A549 (cell line): ENCODE measurements at regions not wholly inside any gene's neighbourhood (a gene's known extent, or its start where the extent isn't known, plus 50 kb on each side); places are given as distances from the start of the nearest gene placed in this dataset.
"Not testable (repeated sequence)": the region's sequence is repeated elsewhere in the genome, so short reads cannot be mapped to it uniquely, and the experiment has no call there.

Source experiments
- ATAC-seq, 2 experiments: fragments of 200-7000 bp in 1 of 2; fragments of >200 bp in 1 of 2; cut with Nextera tagmentation in 1 of 2; cut with Tn5 transposase in 1 of 2; 3 replicates each; pipeline versions ENCODE4 v1.8.0 to v1.9.1; 2018 to 2020; ENCODE audit warnings: mild to moderate bottlenecking in 1 of 2, moderate library complexity in 1 of 2
- CTCF ChIA-PET: fragments of 300-600 bp; sonication (Branson Sonifier 250); formaldehyde crosslinking; extraction: SDS; loops from one replicate; lab custom pipeline; 2021; ENCODE audit warnings: antibody characterized with exemption, inconsistent platforms; lab: Yijun Ruan, JAX
- POLR2A ChIA-PET: fragments of 350-600 bp; formaldehyde crosslinking; extraction: SDS; loops from one replicate; lab custom pipeline; 2021; ENCODE audit warnings: antibody characterized with exemption, inconsistent platforms; lab: Yijun Ruan, JAX
- DNase-seq, 2 experiments: peaks; one replicate each; pipeline versions ENCODE4 v3.0.0 to v3.0.0-alpha.2; 2011 to 2016; ENCODE audit warnings: low read depth in 1 of 2, low spot score in 1 of 2
- FAIRE-seq: peaks from 2 replicates; lab custom pipeline; 2011; peaks lifted over from hg19 to GRCh38; lab: Jason Lieb, UNC
- H3K27ac ChIP-seq, 2 experiments: fragments of >200 bp; sonication (Bioruptor Twin); formaldehyde crosslinking; 3 replicates each; pipeline ENCODE4 v1.5.1; 2016 to 2017
- H3K4me1 ChIP-seq: fragments of >200 bp; sonication (Bioruptor Twin); formaldehyde crosslinking; 3 replicates; pipeline ENCODE4 v1.6.1; 2016
- H3K4me2 ChIP-seq: fragments of >200 bp; sonication (Bioruptor Twin); formaldehyde crosslinking; 3 replicates; pipeline ENCODE4 v1.6.1; 2016
- H3K4me3 ChIP-seq: fragments of >200 bp; sonication (Bioruptor Twin); formaldehyde crosslinking; 3 replicates; pipeline ENCODE4 v1.5.1; 2016
- H3K9me3 ChIP-seq: fragments of >200 bp; sonication (Bioruptor Twin); formaldehyde crosslinking; 3 replicates; pipeline ENCODE4 v1.6.1; 2016
- CHD4 ChIP-seq: fragments of 200-600 bp; sonication (generic); IDR thresholded peaks from 2 replicates; pipeline ENCODE4 v1.6.1; 2016; ENCODE audit warnings: antibody characterized with exemption, mild to moderate bottlenecking, borderline replicate concordance
- EHF ChIP-seq: fragments of 250-450 bp; sonication (Bioruptor Pico); IDR thresholded peaks from 2 replicates; pipeline ENCODE4 v1.5.0; 2020; ENCODE audit warnings: mild to moderate bottlenecking
- ELK1 ChIP-seq: fragments of 150-350 bp; IDR thresholded peaks from 2 replicates; pipeline ENCODE4 v1.6.1; 2014; ENCODE audit warnings: low read depth, mild to moderate bottlenecking, low read length
- GATA3 ChIP-seq: IDR thresholded peaks from 2 replicates; pipeline ENCODE4 v1.6.1; 2012; ENCODE audit warnings: borderline replicate concordance
- JUNB ChIP-seq: fragments of >200 bp; sonication (Bioruptor Twin); formaldehyde crosslinking; IDR thresholded peaks from 2 replicates; pipeline ENCODE4 v1.6.1; 2016
- KDM1A ChIP-seq: fragments of 200-600 bp; sonication (generic); IDR thresholded peaks from 2 replicates; pipeline ENCODE4 v1.6.1; 2016; ENCODE audit warnings: low read depth, mild to moderate bottlenecking
- MAZ ChIP-seq: fragments of 150-350 bp; IDR thresholded peaks from 2 replicates; pipeline ENCODE4 v1.6.1; 2014; ENCODE audit warnings: antibody characterized with exemption, low read depth, low read length, borderline replicate concordance
- MYC ChIP-seq: IDR thresholded peaks from 2 replicates; pipeline ENCODE4 v1.6.1; 2012; ENCODE audit warnings: mild to moderate bottlenecking, inconsistent platforms, low read length, improper control_type of control experiment, borderline replicate concordance
- NFE2L2 ChIP-seq: fragments of 150-350 bp; conservative IDR thresholded peaks from 2 replicates; pipeline ENCODE4 v1.6.1; 2014; ENCODE audit warnings: low read length
- PBX3 ChIP-seq: IDR thresholded peaks from 2 replicates; pipeline ENCODE4 v1.6.1; 2012
- PHF8 ChIP-seq: fragments of 200-600 bp; sonication (generic); IDR thresholded peaks from 2 replicates; pipeline ENCODE4 v1.6.1; 2016; ENCODE audit warnings: low read depth, mild to moderate bottlenecking, antibody characterized with exemption, moderate library complexity, borderline replicate concordance
- POLR2A ChIP-seq: IDR thresholded peaks from 2 replicates; pipeline ENCODE4 v1.6.1; 2012; ENCODE audit warnings: mild to moderate bottlenecking, low read length
- POLR2AphosphoS2 ChIP-seq: conservative IDR thresholded peaks from 2 replicates; pipeline ENCODE4 v1.6.1; 2012; ENCODE audit warnings: low read length, improper control_type of control experiment, inconsistent platforms
- RAD21 ChIP-seq, 2 experiments: fragments of >200 bp in 1 of 2; sonication (Bioruptor Twin) in 1 of 2; formaldehyde crosslinking in 1 of 2; IDR thresholded peaks in 1 of 2; conservative IDR thresholded peaks in 1 of 2; 2 replicates in 1 of 2; 3 replicates in 1 of 2; pipeline ENCODE4 v1.6.1; 2012 to 2018; ENCODE audit warnings: inconsistent platforms in 1 of 2
- RARB ChIP-seq: fragments of 250-450 bp; sonication (Bioruptor Pico); IDR thresholded peaks from 2 replicates; pipeline ENCODE4 v1.8.0; 2021; ENCODE audit warnings: mild to moderate bottlenecking, moderate library complexity
- RCOR1 ChIP-seq: fragments of 150-350 bp; IDR thresholded peaks from 2 replicates; pipeline ENCODE4 v1.6.1; 2014; ENCODE audit warnings: antibody characterized with exemption, low read length, low read depth
- SREBF2 ChIP-seq: fragments of 450-650 bp; IDR thresholded peaks from 2 replicates; pipeline ENCODE4 v1.6.1; 2014; ENCODE audit warnings: mild to moderate bottlenecking, moderate library complexity
- TP53 ChIP-seq: fragments of 250-450 bp; sonication (Bioruptor Pico); IDR thresholded peaks from 2 replicates; pipeline ENCODE4 v1.5.0; 2021; ENCODE audit warnings: mild to moderate bottlenecking, moderate library complexity
- ZFP36 ChIP-seq: fragments of 450-650 bp; IDR thresholded peaks from 2 replicates; pipeline ENCODE4 v1.6.1; 2014; ENCODE audit warnings: borderline replicate concordance; ENCODE audit not compliant: partially characterized antibody
- WGBS: methylation state at CpG from one replicate; pipeline ENCODE4 v1.1.6; 2017; ENCODE audit errors: missing lambda C conversion rate; 5-methylcytosine and 5-hydroxymethylcytosine counted together
- TF ChIP-seq, protein P1 (sequence below): IDR thresholded peaks from 2 replicates; pipeline ENCODE4 v1.6.1; 2012; ENCODE audit warnings: low read depth, borderline replicate concordance

DNA sequence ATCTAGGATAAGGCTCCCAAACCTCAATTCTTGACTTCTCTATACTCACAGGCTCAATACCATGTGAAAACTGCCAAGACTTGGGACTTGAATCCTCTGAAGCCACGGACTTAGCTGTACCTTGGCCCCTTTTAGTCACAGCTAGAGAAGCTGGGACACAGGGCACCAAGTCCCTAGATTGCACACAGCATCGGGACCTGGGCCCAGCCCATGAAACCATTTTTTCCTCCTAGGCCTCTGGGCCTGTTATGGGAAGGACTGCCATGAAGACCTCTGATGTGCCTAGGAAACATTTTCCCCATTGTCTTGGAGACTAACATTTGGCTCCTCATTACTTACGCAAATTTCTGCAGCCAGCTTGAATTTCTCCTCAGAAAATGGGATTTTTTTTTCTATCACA, 1011.8 kb upstream of the DDX18 start:
- no peak overlapping the region for H3K4me2 ChIP-seq
- FAIRE-seq (no peak), DNase-seq (no peak), ATAC-seq (no peak)
- H3K27ac ChIP-seq: no peak overlapping the region
- peaks cover 10% of the 10 kb centered on the region; the same call in 1 of the 3 replicates for H3K9me3 ChIP-seq
- ChIA-PET CTCF (no interaction called here), POLR2A (no interaction called here)
- 4% methylated on average over 3 of the region's 3 CpGs for WGBS
- no peak overlapping the region for H3K4me3 ChIP-seq
- H3K4me1 ChIP-seq: no peaks in the 10 kb centered on the region
- no peak for TF ChIP-seq RAD21 (conservative IDR thresholded peaks at IDR 0.05 in 1 of 2, IDR thresholded peaks at IDR 0.05 in 1 of 2)
- peak; percentile 91 for TF ChIP-seq ZFP36

DNA sequence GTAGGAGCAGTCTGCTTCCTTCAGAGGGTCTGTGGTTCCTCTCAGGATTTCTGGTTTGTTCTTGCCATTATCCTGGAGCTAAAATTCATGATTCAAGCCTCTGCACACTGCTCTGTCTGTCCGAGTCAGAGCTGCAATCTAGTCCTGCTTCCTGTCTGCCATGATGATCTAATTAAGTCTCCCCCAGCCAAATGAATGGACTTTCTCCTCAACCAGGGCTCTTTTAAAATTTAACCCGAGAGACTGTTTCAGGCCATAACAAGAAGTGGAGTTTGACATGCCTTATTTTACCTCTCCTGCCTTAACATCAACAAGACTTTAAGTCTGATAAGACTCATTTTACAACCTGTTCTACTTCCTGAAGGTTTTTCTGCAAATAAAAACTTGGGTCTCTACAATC, 1009.6 kb upstream of the DDX18 start:
- 3% methylated on average over 2 of the region's 2 CpGs for WGBS
- ATAC-seq: no peak

GRCh38 chr2:116806505-116806904, 1008.0 kb upstream of the DDX18 start:
- H3K4me2 ChIP-seq, DNase-seq, H3K27ac ChIP-seq, H3K4me1 ChIP-seq, H3K9me3 ChIP-seq, ATAC-seq, CTCF ChIA-PET, FAIRE-seq, H3K4me3 ChIP-seq, POLR2A ChIA-PET: not testable (repeated sequence)
- WGBS: 86% methylated on average over 3 of the region's 4 CpGs

More for the DNA sequence above, 1009.6 kb upstream of the DDX18 start:
- no peaks in the 10 kb centered on the region for H3K4me1 ChIP-seq
- FAIRE-seq (no peak), DNase-seq (no peak)
- H3K9me3 ChIP-seq: peaks cover 10% of the 10 kb centered on the region; the same call in 1 of the 3 replicates
- no peak overlapping the region for H3K4me2 ChIP-seq
- H3K27ac ChIP-seq: no peak overlapping the region
- POLR2A ChIA-PET: no interaction called here
- CTCF ChIA-PET: no interaction called here
- H3K4me3 ChIP-seq: no peak overlapping the region
- TF ChIP-seq RCOR1: no peak
- no peak for TF ChIP-seq MYC
- TF ChIP-seq RAD21 (conservative IDR thresholded peaks at IDR 0.05 in 1 of 2, IDR thresholded peaks at IDR 0.05 in 1 of 2): no peak
- TF ChIP-seq POLR2AphosphoS2: no peak
- no peak for TF ChIP-seq JUNB
- TF ChIP-seq PHF8: no peak
- no peak for TF ChIP-seq ELK1
- TF ChIP-seq MAZ: no peak
- TF ChIP-seq, protein P1, sequence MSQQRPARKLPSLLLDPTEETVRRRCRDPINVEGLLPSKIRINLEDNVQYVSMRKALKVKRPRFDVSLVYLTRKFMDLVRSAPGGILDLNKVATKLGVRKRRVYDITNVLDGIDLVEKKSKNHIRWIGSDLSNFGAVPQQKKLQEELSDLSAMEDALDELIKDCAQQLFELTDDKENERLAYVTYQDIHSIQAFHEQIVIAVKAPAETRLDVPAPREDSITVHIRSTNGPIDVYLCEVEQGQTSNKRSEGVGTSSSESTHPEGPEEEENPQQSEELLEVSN: no peak
- TF ChIP-seq GATA3: no peak
- TF ChIP-seq TP53 (CRISPR knock-in tag): no peak
- TF ChIP-seq ZFP36: no peak
- no peak for TF ChIP-seq NFE2L2
- no peak for TF ChIP-seq RARB (CRISPR knock-in tag)
- no peak for TF ChIP-seq CHD4
- no peak for TF ChIP-seq SREBF2
- no peak for TF ChIP-seq EHF (CRISPR knock-in tag)
- no peak for TF ChIP-seq POLR2A
- no peak for TF ChIP-seq KDM1A
- no peak for TF ChIP-seq PBX3
